K562 (cell line): ENCODE measurements at regions not wholly inside any gene's neighbourhood (a gene's known extent, or its start where the extent isn't known, plus 50 kb on each side); places are given as distances from the start of the nearest gene placed in this dataset.

Experiments used
- ATAC-seq: fragments of 200-7000 bp; cut with Tn5 transposase; 3 replicates; pipeline ENCODE4 v1.9.1; 2020; ENCODE audit warnings: moderate library complexity
- BruUV-seq: library from RNA; stranded (reverse); fragments of 400-500 nt; replicated peaks from 2 replicates; lab custom pipeline; 2021; lab: Mats Ljungman, UMichigan
- CTCF ChIA-PET: fragments of 300-600 bp; formaldehyde crosslinking; extraction: SDS; loops from one replicate; lab custom pipeline; 2021; ENCODE audit warnings: low intra/inter-chr PET ratio; lab: Yijun Ruan, JAX
- POLR2A ChIA-PET: fragments of 300-600, 350-650 bp; sonication (Branson Sonifier 250); formaldehyde crosslinking; extraction: SDS; loops from one replicate; lab custom pipeline; 2021; ENCODE audit warnings: antibody characterized with exemption, inconsistent platforms; lab: Yijun Ruan, JAX
- DNase-seq, 4 experiments: peaks; one replicate each; pipeline versions ENCODE4 v3.0.0 to v3.0.0-alpha.2; 2011 to 2018; ENCODE audit warnings: low spot score in 3 of 4, mixed read lengths in 3 of 4; ENCODE audit errors: extremely low read depth in 1 of 4
- FAIRE-seq: peaks from 2 replicates; lab custom pipeline; 2011; peaks lifted over from hg19 to GRCh38; lab: Jason Lieb, UNC
- H2AFZ ChIP-seq: 2 replicates; pipeline ENCODE4 v1.6.0; 2011; ENCODE audit warnings: low read depth, low read length, control low read depth, inconsistent platforms
- H3K27ac ChIP-seq: fragments of 200-600 bp; 3 replicates; pipeline ENCODE4 v1.8.0; 2011; ENCODE audit warnings: low read depth, mild to moderate bottlenecking, control low read depth, inconsistent platforms, low read length, moderate library complexity, mixed read lengths; ENCODE audit errors: extremely low read depth
- H3K27me3 ChIP-seq, 2 experiments: fragments of 300-600 bp in 1 of 2; 2 replicates in 1 of 2; 3 replicates in 1 of 2; pipeline versions ENCODE4 v1.6.0 to v1.8.0; 2011; ENCODE audit warnings: inconsistent platforms in 2 of 2, low read length in 2 of 2, mild to moderate bottlenecking in 1 of 2, mixed read lengths in 1 of 2, moderate library complexity in 1 of 2; ENCODE audit not compliant: control insufficient read depth in 2 of 2, insufficient read depth in 2 of 2
- H3K36me3 ChIP-seq: fragments of 300-600 bp; 3 replicates; pipeline ENCODE4 v1.8.0; 2011; ENCODE audit warnings: mild to moderate bottlenecking, low read length, inconsistent platforms; ENCODE audit not compliant: control insufficient read depth, insufficient read depth
- H3K4me1 ChIP-seq, 2 experiments: fragments of 200-600 bp in 1 of 2; replicated peaks in 1 of 2; 2 replicates in 1 of 2; 3 replicates in 1 of 2; pipeline versions ENCODE4 v1.5.1 to v1.8.0; 2011; ENCODE audit warnings: inconsistent platforms in 2 of 2, low read length in 2 of 2, mild to moderate bottlenecking in 1 of 2, mixed read lengths in 1 of 2, moderate library complexity in 1 of 2; ENCODE audit not compliant: control insufficient read depth in 2 of 2, insufficient read depth in 2 of 2
- H3K4me2 ChIP-seq: 2 replicates; pipeline ENCODE4 v1.6.1; 2011; ENCODE audit warnings: low read length, control low read depth, inconsistent platforms, mixed read lengths; ENCODE audit not compliant: insufficient read depth
- H3K4me3 ChIP-seq: fragments of 200-600 bp; sonication (generic), shearing (Covaris generic); 2 replicates; pipeline ENCODE4 v1.5.1; 2016; ENCODE audit warnings: control low read depth, inconsistent platforms
- H3K79me2 ChIP-seq: fragments of 200-600 bp; 3 replicates; pipeline ENCODE4 v1.8.0; 2011; ENCODE audit warnings: low read length, inconsistent platforms; ENCODE audit not compliant: control insufficient read depth, insufficient read depth
- H3K9ac ChIP-seq, 2 experiments: 2 replicates each; pipeline versions ENCODE4 v1.6.0 to v1.6.1; 2011; ENCODE audit warnings: low read depth in 2 of 2, low read length in 2 of 2, control low read depth in 1 of 2, inconsistent platforms in 1 of 2, mild to moderate bottlenecking in 1 of 2, mixed read lengths in 1 of 2; ENCODE audit not compliant: insufficient read depth in 1 of 2
- H3K9me1 ChIP-seq: one replicate; pipeline ENCODE4 v1.6.0; 2011; ENCODE audit warnings: inconsistent platforms, mild to moderate bottlenecking, low read length, moderate library complexity; ENCODE audit not compliant: control insufficient read depth, insufficient read depth
- H3K9me3 ChIP-seq: replicated peaks from 2 replicates; pipeline ENCODE4 v1.5.1; 2011; ENCODE audit warnings: low read depth, low read length, inconsistent platforms; ENCODE audit not compliant: control insufficient read depth, insufficient read depth
- H4K20me1 ChIP-seq: replicated peaks from 2 replicates; pipeline ENCODE4 v1.6.1; 2011; ENCODE audit warnings: low read length, inconsistent platforms, mixed read lengths; ENCODE audit not compliant: control insufficient read depth, insufficient read depth
- LEF1 ChIP-seq: fragments of 450-650 bp; IDR thresholded peaks from 2 replicates; pipeline ENCODE4 v1.6.1; 2016; ENCODE audit warnings: mild to moderate bottlenecking
- MTA1 ChIP-seq: fragments of 450-650 bp; IDR thresholded peaks from 2 replicates; pipeline ENCODE4 v1.6.1; 2017; ENCODE audit warnings: borderline replicate concordance
- PHB ChIP-seq: fragments of 250-450 bp; sonication (Bioruptor Pico); IDR thresholded peaks from 2 replicates; pipeline ENCODE4 v1.5.0; 2021
- RBM14 ChIP-seq: fragments of 200-400 bp; formaldehyde crosslinking; IDR thresholded peaks from 2 replicates; pipeline ENCODE4 v1.6.1; 2018; ENCODE audit warnings: low read depth, mild to moderate bottlenecking, low read length, moderate library complexity, borderline replicate concordance; ENCODE audit not compliant: insufficient read depth
- TEAD2 ChIP-seq: fragments of 450-650 bp; IDR thresholded peaks from 2 replicates; pipeline ENCODE4 v1.6.1; 2016; ENCODE audit warnings: missing genetic modification characterization, control low read depth, missing compliant biosample characterization
- ZNF12 ChIP-seq: sonication (generic); formaldehyde crosslinking; IDR thresholded peaks from 2 replicates; pipeline ENCODE4 v1.4.0; 2020; ENCODE audit warnings: mild to moderate bottlenecking, missing genetic modification reagents
- ZNF583 ChIP-seq: fragments of 250-450 bp; sonication (Bioruptor Pico); IDR thresholded peaks from 2 replicates; pipeline ENCODE4 v1.4.0; 2020
- ZNF589 ChIP-seq: fragments of 200-800 bp; sonication (Bioruptor generic); IDR thresholded peaks from 2 replicates; pipeline ENCODE4 v1.6.1; 2016; ENCODE audit warnings: low read depth, missing genetic modification characterization, missing compliant biosample characterization
- ZNF717 ChIP-seq: fragments of 250-450 bp; sonication (Bioruptor Pico); IDR thresholded peaks from 2 replicates; pipeline ENCODE4 v1.5.0; 2021
- WGBS: fragments of 100-300 bp; shearing (Covaris generic); methylation state at CpG from one replicate; pipeline ENCODE4 v1.1.6; 2016; ENCODE audit warnings: low coverage, mixed read lengths; ENCODE audit not compliant: insufficient coverage; ENCODE audit errors: missing lambda C conversion rate; 5-methylcytosine and 5-hydroxymethylcytosine counted together
- in situ Hi-C: fragments of 300-500 bp; cut with MboI; formaldehyde crosslinking; loops from 4 replicates; pipeline ENCODE4 v1.15.0; 2018; ENCODE audit warnings: inconsistent platforms, mixed read lengths
- intact Hi-C: fragments of 100-400 bp; cut with micrococcal nuclease; formaldehyde crosslinking; loops from 2 replicates; pipeline ENCODE4 v1.14.2; 2022
- TF ChIP-seq, protein P1 (sequence below): fragments of 200-800 bp; sonication (Bioruptor generic); IDR thresholded peaks from 2 replicates; pipeline ENCODE4 v1.6.1; 2017; ENCODE audit warnings: missing genetic modification characterization, missing compliant biosample characterization
- TF ChIP-seq, protein P2 (sequence below): sonication (generic); formaldehyde crosslinking; IDR thresholded peaks from 2 replicates; pipeline ENCODE4 v1.8.1; 2023; ENCODE audit warnings: mild to moderate bottlenecking, missing genetic modification reagents
- TF ChIP-seq, protein P3 (sequence below): conservative IDR thresholded peaks from 2 replicates; pipeline ENCODE4 v1.6.1; 2011; ENCODE audit warnings: low read depth, mild to moderate bottlenecking, low read length; ENCODE audit not compliant: control insufficient read depth
- TF ChIP-seq, protein P4 (sequence below): IDR thresholded peaks from 2 replicates; pipeline ENCODE4 v1.6.1; 2012; ENCODE audit warnings: low read depth, low read length, improper control_type of control experiment, borderline replicate concordance
- TF ChIP-seq, protein P5 (sequence below): sonication (generic); formaldehyde crosslinking; IDR thresholded peaks from 2 replicates; pipeline ENCODE4 v1.4.0; 2020; ENCODE audit warnings: mild to moderate bottlenecking, missing genetic modification reagents

DNA sequence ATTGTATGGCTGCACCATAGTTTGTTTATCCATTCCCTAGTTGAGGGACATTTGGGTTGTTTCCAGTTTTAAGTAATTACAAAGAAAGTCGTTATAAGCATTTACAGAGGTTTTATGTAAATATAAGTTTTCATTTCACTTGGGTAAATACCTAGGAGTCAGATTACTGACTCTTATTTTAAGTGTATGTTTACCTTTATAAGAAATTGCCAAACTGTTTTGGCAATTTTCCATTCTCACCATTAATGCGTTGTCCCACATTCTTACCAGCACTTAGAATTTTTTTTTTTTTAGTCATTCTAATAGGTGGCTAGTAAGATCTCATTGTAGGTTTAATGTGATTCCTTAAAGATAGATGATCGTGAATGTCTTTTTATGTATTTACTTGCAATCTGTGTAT, 121.5 kb upstream of the NR3C2 start:
- H3K4me2 ChIP-seq, result no peak overlapping the region
- no peaks in the 10 kb centered on the region for H4K20me1 ChIP-seq
- CTCF ChIA-PET, result no interaction called here
- H3K36me3 ChIP-seq, result no peaks in the 10 kb centered on the region
- intact Hi-C loops (no loop called here), in situ Hi-C loops (no loop called here)
- POLR2A ChIA-PET, result no interaction called here
- no peak overlapping the region for H3K9ac ChIP-seq
- BruUV-seq, result no TSS peak
- H3K9me1 ChIP-seq, result no peaks in the 10 kb centered on the region
- 0% methylated on average over 3 of the region's 3 CpGs for WGBS
- no peak overlapping the region for H3K4me3 ChIP-seq
- H3K27ac ChIP-seq, result no peak overlapping the region
- DNase-seq, result no peak
- no peak overlapping the region for H2AFZ ChIP-seq
- FAIRE-seq, result no peak
- ATAC-seq, result no peak
- H3K27me3 ChIP-seq, result no peaks in the 10 kb centered on the region
- no peaks in the 10 kb centered on the region for H3K79me2 ChIP-seq
- no peaks in the 10 kb centered on the region for H3K4me1 ChIP-seq
- no peaks in the 10 kb centered on the region for H3K9me3 ChIP-seq
- TF ChIP-seq ZNF583 (CRISPR knock-in tag) (no peak), ZNF589 (no peak), ZNF12 (no peak), LEF1 (no peak), ZNF717 (CRISPR knock-in tag) (no peak), PHB (CRISPR knock-in tag) (no peak), MTA1 (no peak), RBM14 (no peak), TEAD2 (tag) (no peak)
- TF ChIP-seq, protein P1, sequence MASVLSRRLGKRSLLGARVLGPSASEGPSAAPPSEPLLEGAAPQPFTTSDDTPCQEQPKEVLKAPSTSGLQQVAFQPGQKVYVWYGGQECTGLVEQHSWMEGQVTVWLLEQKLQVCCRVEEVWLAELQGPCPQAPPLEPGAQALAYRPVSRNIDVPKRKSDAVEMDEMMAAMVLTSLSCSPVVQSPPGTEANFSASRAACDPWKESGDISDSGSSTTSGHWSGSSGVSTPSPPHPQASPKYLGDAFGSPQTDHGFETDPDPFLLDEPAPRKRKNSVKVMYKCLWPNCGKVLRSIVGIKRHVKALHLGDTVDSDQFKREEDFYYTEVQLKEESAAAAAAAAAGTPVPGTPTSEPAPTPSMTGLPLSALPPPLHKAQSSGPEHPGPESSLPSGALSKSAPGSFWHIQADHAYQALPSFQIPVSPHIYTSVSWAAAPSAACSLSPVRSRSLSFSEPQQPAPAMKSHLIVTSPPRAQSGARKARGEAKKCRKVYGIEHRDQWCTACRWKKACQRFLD (CRISPR knock-in tag), result no peak
- TF ChIP-seq, protein P2, sequence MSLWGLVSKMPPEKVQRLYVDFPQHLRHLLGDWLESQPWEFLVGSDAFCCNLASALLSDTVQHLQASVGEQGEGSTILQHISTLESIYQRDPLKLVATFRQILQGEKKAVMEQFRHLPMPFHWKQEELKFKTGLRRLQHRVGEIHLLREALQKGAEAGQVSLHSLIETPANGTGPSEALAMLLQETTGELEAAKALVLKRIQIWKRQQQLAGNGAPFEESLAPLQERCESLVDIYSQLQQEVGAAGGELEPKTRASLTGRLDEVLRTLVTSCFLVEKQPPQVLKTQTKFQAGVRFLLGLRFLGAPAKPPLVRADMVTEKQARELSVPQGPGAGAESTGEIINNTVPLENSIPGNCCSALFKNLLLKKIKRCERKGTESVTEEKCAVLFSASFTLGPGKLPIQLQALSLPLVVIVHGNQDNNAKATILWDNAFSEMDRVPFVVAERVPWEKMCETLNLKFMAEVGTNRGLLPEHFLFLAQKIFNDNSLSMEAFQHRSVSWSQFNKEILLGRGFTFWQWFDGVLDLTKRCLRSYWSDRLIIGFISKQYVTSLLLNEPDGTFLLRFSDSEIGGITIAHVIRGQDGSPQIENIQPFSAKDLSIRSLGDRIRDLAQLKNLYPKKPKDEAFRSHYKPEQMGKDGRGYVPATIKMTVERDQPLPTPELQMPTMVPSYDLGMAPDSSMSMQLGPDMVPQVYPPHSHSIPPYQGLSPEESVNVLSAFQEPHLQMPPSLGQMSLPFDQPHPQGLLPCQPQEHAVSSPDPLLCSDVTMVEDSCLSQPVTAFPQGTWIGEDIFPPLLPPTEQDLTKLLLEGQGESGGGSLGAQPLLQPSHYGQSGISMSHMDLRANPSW (CRISPR knock-in tag), result no peak
- TF ChIP-seq, protein P3, sequence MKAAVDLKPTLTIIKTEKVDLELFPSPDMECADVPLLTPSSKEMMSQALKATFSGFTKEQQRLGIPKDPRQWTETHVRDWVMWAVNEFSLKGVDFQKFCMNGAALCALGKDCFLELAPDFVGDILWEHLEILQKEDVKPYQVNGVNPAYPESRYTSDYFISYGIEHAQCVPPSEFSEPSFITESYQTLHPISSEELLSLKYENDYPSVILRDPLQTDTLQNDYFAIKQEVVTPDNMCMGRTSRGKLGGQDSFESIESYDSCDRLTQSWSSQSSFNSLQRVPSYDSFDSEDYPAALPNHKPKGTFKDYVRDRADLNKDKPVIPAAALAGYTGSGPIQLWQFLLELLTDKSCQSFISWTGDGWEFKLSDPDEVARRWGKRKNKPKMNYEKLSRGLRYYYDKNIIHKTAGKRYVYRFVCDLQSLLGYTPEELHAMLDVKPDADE, result no peak
- TF ChIP-seq, protein P4, sequence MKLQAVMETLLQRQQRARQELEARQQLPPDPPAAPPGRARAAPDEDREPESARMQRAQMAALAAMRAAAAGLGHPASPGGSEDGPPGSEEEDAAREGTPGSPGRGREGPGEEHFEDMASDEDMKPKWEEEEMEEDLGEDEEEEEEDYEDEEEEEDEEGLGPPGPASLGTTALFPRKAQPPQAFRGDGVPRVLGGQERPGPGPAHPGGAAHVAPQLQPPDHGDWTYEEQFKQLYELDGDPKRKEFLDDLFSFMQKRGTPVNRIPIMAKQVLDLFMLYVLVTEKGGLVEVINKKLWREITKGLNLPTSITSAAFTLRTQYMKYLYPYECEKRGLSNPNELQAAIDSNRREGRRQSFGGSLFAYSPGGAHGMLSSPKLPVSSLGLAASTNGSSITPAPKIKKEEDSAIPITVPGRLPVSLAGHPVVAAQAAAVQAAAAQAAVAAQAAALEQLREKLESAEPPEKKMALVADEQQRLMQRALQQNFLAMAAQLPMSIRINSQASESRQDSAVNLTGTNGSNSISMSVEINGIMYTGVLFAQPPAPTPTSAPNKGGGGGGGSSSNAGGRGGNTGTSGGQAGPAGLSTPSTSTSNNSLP, result no peak
- TF ChIP-seq, protein P5, sequence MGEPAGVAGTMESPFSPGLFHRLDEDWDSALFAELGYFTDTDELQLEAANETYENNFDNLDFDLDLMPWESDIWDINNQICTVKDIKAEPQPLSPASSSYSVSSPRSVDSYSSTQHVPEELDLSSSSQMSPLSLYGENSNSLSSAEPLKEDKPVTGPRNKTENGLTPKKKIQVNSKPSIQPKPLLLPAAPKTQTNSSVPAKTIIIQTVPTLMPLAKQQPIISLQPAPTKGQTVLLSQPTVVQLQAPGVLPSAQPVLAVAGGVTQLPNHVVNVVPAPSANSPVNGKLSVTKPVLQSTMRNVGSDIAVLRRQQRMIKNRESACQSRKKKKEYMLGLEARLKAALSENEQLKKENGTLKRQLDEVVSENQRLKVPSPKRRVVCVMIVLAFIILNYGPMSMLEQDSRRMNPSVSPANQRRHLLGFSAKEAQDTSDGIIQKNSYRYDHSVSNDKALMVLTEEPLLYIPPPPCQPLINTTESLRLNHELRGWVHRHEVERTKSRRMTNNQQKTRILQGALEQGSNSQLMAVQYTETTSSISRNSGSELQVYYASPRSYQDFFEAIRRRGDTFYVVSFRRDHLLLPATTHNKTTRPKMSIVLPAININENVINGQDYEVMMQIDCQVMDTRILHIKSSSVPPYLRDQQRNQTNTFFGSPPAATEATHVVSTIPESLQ, result no peak
